Smooth muscle cell (in vitro differentiated cells): ENCODE measurements at regions not wholly inside any gene's neighbourhood (a gene's known extent, or its start where the extent isn't known, plus 50 kb on each side); places are given as distances from the start of the nearest gene placed in this dataset.
"Not testable (repeated sequence)": the region's sequence is repeated elsewhere in the genome, so short reads cannot be mapped to it uniquely, and the experiment has no call there.

ENCODE experiments used
- DNase-seq: peaks from one replicate; lab custom pipeline; 2025; ENCODE audit not compliant: unreplicated experiment; lab: John Stamatoyannopoulos, UW
- H2AFZ ChIP-seq: fragments of 200-600 bp; sonication (generic); 2 replicates; pipeline ENCODE4 v1.6.0; 2016; ENCODE audit warnings: antibody characterized with exemption, low read depth, mild to moderate bottlenecking
- H3F3A ChIP-seq: fragments of 200-600 bp; sonication (generic); 2 replicates; pipeline ENCODE4 v1.6.0; 2017; ENCODE audit warnings: antibody characterized with exemption, low read depth
- H3K27ac ChIP-seq: fragments of 200-600 bp; sonication (generic); 2 replicates; pipeline ENCODE4 v1.5.1; 2016; ENCODE audit warnings: low read depth, mild to moderate bottlenecking
- H3K27me3 ChIP-seq: fragments of 200-600 bp; sonication (generic); 2 replicates; pipeline ENCODE4 v1.6.1; 2016; ENCODE audit warnings: low read depth, mild to moderate bottlenecking
- H3K36me3 ChIP-seq: fragments of 200-600 bp; sonication (generic); 2 replicates; pipeline ENCODE4 v1.5.1; 2016; ENCODE audit warnings: low read depth
- H3K4me1 ChIP-seq: fragments of 200-600 bp; sonication (generic); 2 replicates; pipeline ENCODE4 v1.5.1; 2016; ENCODE audit warnings: low read depth
- H3K4me2 ChIP-seq: fragments of 200-600 bp; sonication (generic); 2 replicates; pipeline ENCODE4 v1.6.0; 2016; ENCODE audit warnings: mild to moderate bottlenecking
- H3K4me3 ChIP-seq: fragments of 200-600 bp; sonication (generic); 2 replicates; pipeline ENCODE4 v1.5.1; 2016; ENCODE audit warnings: mild to moderate bottlenecking
- H3K79me2 ChIP-seq: fragments of 200-600 bp; sonication (generic); 2 replicates; pipeline ENCODE4 v1.6.0; 2016; ENCODE audit warnings: low read depth, mild to moderate bottlenecking
- H3K9ac ChIP-seq: fragments of 200-600 bp; sonication (generic); 2 replicates; pipeline ENCODE4 v1.6.0; 2016; ENCODE audit warnings: low read depth
- H3K9me3 ChIP-seq: fragments of 200-600 bp; sonication (generic); replicated peaks from 2 replicates; pipeline ENCODE4 v1.5.1; 2016; ENCODE audit warnings: low read depth
- H4K20me1 ChIP-seq: fragments of 200-600 bp; sonication (generic); 2 replicates; pipeline ENCODE4 v1.6.0; 2016; ENCODE audit warnings: low read depth
- CTCF ChIP-seq: fragments of 200-600 bp; sonication (generic); IDR thresholded peaks from 2 replicates; pipeline ENCODE4 v1.5.1; 2017; ENCODE audit warnings: borderline replicate concordance, mild to moderate bottlenecking, antibody characterized with exemption; ENCODE audit not compliant: insufficient read depth, poor library complexity, severe bottlenecking
- WGBS: methylation state at CpG from one replicate; pipeline ENCODE4 v1.1.7; 2016; ENCODE audit warnings: low lambda C conversion rate; 5-methylcytosine and 5-hydroxymethylcytosine counted together

GRCh38 chr12:80017261-80017870, 82.0 kb upstream of the OTOGL start:
- Histone ChIP-seq H3K4me1 (no peaks in the 10 kb centered on the region), H3K27me3 (no peaks in the 10 kb centered on the region), H2AFZ (no peak overlapping the region), H3K79me2 (no peaks in the 10 kb centered on the region), H3F3A (no peaks in the 10 kb centered on the region), H3K4me3 (no peak overlapping the region), H3K9me3 (no peaks in the 10 kb centered on the region), H3K9ac (no peak overlapping the region), H3K4me2 (no peak overlapping the region), H4K20me1 (no peaks in the 10 kb centered on the region), H3K27ac (no peak overlapping the region), H3K36me3 (no peaks in the 10 kb centered on the region)
- no peak for DNase-seq
- no peak for TF ChIP-seq CTCF
- WGBS, result 85% methylated on average over 1 of the region's 1 CpG

- no peak for DNase-seq
- 97% methylated on average over 3 of the region's 3 CpGs for WGBS
- H3K4me2 ChIP-seq, result no peak overlapping the region
Measured at GRCh38 chr12:80016684-80017083, 81.8 kb upstream of the PPP1R12A start.

GRCh38 chr12:80015660-80016059, 80.8 kb upstream of the PPP1R12A start:
- no peak overlapping the region for H2AFZ ChIP-seq
- no peak for TF ChIP-seq CTCF
- H3K79me2 ChIP-seq, result no peaks in the 10 kb centered on the region
- H3K9me3 ChIP-seq, result no peaks in the 10 kb centered on the region
- H3K4me3 ChIP-seq, result no peak overlapping the region
- H3K27ac ChIP-seq, result no peak overlapping the region
- H3K4me1 ChIP-seq, result no peaks in the 10 kb centered on the region
- H3K36me3 ChIP-seq, result no peaks in the 10 kb centered on the region
- no peak overlapping the region for H3K9ac ChIP-seq
- no peaks in the 10 kb centered on the region for H3F3A ChIP-seq
- no peak for DNase-seq
- H3K27me3 ChIP-seq, result no peaks in the 10 kb centered on the region
- 92% methylated on average over 4 of the region's 4 CpGs for WGBS
- H3K4me2 ChIP-seq, result no peak overlapping the region
- H4K20me1 ChIP-seq, result no peaks in the 10 kb centered on the region

More at GRCh38 chr12:80016684-80017083, 81.8 kb upstream of the PPP1R12A start:
- H3K79me2 ChIP-seq, result no peaks in the 10 kb centered on the region
- H3F3A ChIP-seq, result no peaks in the 10 kb centered on the region
- H3K9me3 ChIP-seq, result no peaks in the 10 kb centered on the region
- no peak overlapping the region for H3K27ac ChIP-seq
- no peaks in the 10 kb centered on the region for H3K27me3 ChIP-seq
- H3K4me3 ChIP-seq, result no peak overlapping the region
- H3K36me3 ChIP-seq, result no peaks in the 10 kb centered on the region
- H2AFZ ChIP-seq, result no peak overlapping the region
- TF ChIP-seq CTCF, result no peak
- no peak overlapping the region for H3K9ac ChIP-seq
- H4K20me1 ChIP-seq, result no peaks in the 10 kb centered on the region
- H3K4me1 ChIP-seq, result no peaks in the 10 kb centered on the region

- H3K9me3 ChIP-seq, H3K79me2 ChIP-seq, H3K27ac ChIP-seq, H4K20me1 ChIP-seq, H3K27me3 ChIP-seq, H3K4me3 ChIP-seq, DNase-seq, H3K36me3 ChIP-seq, H3K4me2 ChIP-seq, H3F3A ChIP-seq, H2AFZ ChIP-seq, H3K9ac ChIP-seq, H3K4me1 ChIP-seq: not testable (repeated sequence)
Measured at GRCh38 chr12:80003744-80004143, 68.8 kb upstream of the PPP1R12A start.
